ENCODE measurements at regions not wholly inside any gene's neighbourhood (a gene's known extent, or its start where the extent isn't known, plus 50 kb on each side); places are given as distances from the start of the nearest gene placed in this dataset.
"Not testable (repeated sequence)": the region's sequence is repeated elsewhere in the genome, so short reads cannot be mapped to it uniquely, and the experiment has no call there.

DNA sequence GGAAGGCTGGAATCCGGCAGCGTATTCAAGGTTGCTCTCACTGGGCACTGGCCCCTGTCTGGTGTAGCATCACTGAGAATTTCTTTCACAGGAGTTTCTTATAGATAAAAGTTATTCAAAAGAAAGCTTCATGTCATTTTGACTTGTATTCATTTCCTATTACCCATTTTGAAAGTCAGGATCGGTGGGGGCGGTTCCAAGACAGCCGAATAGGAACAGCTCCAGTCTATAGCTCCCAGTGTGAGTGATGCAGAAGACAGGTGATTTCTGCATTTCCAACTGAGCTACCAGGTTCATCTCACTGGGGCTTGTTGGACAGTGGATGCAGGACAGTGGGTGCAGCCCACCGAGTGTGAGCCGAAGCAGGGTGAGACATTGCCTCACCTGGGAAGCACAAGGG is 51.5 kb upstream of the CDC42EP3 start:
- DNase-seq (ENCODE audit: extremely low read depth, low read depth, low spot score): not testable (repeated sequence)

DNA sequence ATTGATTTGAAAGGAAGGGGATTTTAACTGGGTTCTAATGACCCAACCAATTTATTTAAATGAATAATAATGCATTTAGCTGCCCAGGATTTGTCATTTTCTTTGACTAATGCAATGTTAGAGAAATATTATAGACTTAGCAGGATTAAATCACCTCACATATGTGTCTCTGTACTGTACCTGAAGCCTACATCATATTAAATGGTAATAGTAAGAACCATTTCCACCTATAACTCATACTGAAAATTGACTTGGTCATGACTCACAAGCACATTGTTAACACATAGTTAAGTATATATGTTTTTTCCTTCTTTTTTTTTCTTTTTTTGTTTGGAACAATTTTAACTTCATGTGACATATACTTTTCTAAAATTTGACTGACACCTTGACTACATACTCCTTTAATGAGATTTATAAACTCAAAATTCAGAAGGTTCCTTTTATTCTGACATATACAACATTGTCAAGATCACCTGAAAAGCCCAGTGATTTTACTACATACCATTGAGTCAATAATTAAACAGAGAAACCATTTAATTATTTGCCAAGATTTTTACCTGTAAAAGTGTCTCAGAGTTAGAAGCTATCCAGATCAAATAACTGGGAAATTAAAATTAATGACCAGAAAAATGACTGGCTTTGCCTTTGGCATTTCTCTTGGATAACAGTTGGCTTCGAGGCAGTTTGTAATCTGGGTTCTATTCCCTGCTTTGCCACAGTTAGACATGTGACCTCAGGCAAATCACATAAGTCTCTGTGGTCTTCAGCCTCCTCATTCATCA is 58.8 kb upstream of the CDC42EP3 start:
- no peak for DNase-seq (ENCODE audit: extremely low read depth, low read depth, low spot score)

DNA sequence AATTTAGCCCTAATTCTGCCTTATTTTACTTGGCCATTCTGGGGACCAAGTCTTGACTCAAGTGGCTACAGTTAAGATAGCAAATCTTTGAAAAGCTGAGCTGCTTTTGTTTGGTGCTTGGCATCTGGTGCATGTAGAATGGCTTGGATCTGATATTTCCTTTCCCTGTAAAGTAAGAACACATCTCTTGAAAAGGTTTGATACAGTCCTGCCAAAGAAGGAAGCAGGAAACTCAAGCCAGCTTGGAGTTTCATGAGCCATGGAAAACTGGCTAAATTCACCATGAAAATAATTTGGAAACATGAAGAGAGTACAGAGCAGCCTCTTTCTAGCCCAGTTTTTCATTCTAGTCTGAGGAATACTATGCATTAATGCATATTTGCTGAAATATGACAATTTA is 61.0 kb upstream of the CDC42EP3 start:
- not testable (repeated sequence) for DNase-seq (ENCODE audit: extremely low read depth, low read depth, low spot score)

DNA sequence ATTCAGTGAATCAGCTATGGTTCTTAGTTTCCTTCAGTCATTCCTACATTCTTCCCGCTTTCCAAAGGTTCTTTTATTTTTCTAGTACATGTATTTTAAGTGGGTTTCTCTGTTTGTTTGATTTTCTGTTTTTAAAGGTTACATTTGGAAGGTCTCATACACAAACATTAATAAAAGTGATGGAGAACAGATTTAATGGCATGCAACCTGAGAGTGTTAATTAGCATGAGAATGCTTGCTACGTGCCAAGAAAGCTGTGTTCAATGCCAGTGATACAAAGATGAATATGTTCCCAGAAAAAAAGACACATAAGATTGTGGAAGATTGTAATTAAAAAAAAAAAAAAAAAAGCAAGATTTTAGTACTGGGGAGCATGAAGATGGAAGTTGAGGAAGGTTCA is 61.8 kb upstream of the CDC42EP3 start:
- DNase-seq (ENCODE audit: extremely low read depth, low read depth, low spot score): no peak

DNA sequence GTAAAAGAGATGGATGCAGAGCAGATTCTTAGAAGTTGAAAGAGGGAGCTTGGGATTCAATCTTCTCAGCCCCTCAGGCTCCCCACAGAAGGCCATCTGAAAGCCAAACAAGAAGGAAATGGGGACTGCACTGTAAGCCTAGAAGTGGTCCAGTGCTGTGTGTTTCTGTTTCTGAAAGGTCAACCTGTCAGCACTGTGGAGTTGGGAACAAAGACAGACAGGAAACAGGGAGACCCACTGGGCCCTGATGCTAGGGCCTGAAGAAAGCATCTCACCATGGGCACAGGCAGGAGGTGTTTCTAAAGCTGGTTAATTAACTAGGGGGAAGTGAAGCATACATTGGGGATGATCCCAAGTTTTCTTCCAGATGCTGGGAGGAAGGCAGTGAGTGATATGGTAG is 62.5 kb upstream of the CDC42EP3 start:
- not testable (repeated sequence) for DNase-seq (ENCODE audit: extremely low read depth, low read depth, low spot score)

DNA sequence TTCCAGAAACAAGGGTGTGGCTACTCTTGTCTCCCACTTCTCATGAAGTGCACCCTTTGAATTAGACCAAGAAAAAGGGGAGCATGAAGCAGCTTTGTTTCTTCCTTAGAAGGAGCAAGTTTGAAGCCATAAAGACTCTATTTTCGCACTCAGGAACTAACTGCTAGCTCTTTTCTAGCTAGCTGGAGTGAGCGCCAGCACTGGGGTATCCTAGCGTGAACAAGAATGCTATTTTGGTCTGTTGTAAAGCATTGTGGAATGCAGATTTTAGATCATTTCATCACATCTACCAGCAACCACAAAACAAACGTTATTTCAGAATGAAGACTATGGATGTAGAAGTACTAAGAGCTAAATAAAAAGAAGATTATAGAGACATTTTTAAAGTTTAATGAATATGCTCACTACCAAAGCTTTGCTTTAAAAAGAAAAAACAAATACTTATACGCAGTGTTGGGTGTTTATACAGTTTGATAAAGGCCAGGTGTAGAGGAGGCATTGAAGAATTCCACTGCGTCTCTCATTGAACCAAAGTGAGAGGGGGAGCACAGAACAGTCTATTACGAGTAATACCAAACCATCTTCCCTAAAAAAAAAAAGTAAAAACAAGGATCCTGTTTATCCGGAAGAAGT is 63.6 kb upstream of the CDC42EP3 start:
- DNase-seq (ENCODE audit: extremely low read depth, low read depth, low spot score): not testable (repeated sequence)

DNA sequence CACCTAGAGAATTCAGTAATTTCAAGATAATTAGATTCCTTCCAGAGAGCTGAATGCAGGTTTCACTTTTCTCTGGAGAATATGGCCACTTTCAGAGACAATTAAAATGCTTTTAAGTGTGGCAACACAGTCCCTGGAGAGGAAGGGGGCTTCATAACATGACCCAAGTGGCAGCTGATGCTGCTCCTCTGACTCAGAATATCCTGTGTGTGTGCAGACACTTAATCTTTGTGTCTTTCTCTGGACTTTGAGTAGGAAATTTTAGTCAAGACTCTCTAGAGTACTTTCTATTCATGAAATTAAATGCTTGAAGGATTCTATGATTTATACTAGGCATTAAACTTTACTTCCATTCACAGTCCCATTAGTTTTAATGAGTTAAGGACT is 64.1 kb upstream of the CDC42EP3 start:
- not testable (repeated sequence) for DNase-seq (ENCODE audit: extremely low read depth, low read depth, low spot score)

DNA sequence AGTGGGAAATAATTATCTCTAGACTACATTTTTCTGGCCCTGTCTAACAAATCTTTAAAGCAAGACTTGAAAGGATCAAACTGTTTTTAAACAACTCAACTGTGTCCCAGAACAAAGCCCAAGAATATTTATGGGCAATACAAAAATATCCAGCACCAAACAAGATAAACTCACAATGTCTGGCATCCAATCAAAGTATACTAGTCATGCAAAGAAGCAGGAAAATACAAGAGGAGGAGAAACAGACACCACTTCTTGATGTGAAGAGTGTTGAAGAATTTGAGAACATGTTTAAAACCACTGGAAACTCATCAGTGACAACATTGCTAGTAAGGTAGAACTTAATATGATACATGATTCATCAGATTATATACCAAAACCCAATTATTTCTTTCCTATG is 66.1 kb upstream of the CDC42EP3 start:
- no peak for DNase-seq (ENCODE audit: extremely low read depth, low read depth, low spot score)

DNA sequence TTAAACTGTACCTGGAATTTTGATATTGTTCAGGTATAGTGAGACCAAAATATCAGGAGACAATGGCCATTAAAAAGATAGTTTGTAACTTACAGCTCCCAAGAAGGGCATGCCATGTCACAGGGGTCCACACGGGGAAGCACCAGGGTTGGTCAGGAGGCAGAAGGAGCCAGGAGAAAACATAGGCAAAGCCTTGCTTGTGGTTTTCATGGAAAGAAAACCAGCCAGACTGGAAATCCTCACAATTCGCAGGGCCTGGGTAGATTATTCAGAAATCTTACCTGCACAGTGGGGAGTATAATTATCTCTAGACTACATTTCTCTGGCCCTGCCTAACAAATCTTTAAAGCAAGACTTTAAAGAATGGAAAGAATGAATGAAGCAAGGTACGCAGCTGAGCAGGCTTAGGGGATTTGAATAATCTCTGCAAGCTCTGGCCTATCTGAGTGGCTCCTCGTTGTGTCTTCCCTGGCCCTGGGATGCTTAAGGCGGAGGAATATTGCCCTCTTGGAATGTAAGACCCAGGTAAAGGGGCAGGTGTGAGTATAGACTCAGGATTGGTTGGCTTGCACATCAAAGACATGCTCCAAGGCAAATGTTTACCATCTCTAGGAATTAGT is 66.9 kb upstream of the CDC42EP3 start:
- DNase-seq (ENCODE audit: extremely low read depth, low read depth, low spot score): no peak

DNA sequence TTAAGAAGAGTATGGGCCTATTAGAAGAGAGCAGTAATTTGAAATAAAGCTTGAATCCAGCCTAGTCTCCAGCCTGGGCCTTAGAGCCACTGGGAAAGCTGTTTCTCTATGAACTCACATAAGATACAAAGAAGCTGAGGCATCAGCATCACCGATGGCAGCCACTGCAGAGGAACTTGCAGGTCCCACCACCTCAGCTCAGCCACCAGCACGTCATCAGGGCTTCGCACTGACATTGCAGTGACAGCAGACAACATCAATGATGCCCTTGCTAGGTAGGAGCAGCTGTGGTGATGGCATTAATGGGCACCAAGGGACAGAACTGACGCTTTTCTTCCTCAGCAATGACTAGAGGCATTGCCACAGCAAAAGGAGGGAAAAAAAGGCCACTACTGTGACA is 67.7 kb upstream of the CDC42EP3 start:
- DNase-seq (ENCODE audit: extremely low read depth, low read depth, low spot score): no peak

DNA sequence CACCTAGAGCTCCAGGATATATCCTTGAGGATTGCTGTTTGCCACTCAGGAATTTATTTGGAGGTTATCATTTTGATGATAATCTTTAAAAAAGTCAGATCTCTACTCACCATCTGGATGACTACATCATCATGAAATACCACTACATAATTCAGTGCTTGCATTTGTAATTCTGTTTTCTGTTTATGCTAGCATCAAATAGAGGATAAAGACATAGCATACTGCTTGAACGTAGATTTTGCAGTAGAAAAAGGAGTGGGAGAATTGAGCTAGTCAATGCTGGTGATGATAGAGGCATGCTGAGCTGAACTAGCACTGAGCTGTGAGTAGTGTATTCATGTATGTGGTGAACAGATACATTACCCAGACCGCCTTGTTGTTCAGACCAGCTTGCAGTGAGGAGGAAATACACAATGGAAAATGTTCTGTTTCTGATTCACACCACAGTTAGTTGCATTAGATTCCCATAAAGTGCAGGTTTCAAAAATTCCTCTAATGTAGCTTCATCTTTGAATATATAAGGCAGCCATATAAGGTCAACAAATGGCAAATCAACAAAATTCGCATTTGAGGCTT is 68.8 kb upstream of the CDC42EP3 start:
- DNase-seq (ENCODE audit: extremely low read depth, low read depth, low spot score): no peak

DNA sequence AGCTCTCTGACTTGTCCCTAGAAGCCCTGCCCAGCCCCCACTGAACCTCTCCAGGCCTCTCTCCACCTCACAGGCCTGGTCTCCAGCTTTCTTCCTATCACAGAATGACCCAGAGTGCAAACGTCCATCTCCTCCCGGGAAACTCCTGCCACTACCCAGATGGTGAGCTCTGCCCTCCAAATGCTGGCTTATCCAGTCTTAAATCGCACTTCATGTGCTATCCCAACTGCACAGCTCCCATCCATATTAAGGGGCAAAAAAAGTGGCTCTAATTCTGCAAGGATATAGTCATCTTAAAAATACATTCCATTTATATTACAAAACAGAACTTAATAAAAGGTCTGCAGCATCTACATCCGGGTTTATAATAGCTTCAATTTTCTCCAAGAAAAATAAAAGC is 70.8 kb upstream of the CDC42EP3 start:
- no peak for DNase-seq (ENCODE audit: extremely low read depth, low read depth, low spot score)

DNA sequence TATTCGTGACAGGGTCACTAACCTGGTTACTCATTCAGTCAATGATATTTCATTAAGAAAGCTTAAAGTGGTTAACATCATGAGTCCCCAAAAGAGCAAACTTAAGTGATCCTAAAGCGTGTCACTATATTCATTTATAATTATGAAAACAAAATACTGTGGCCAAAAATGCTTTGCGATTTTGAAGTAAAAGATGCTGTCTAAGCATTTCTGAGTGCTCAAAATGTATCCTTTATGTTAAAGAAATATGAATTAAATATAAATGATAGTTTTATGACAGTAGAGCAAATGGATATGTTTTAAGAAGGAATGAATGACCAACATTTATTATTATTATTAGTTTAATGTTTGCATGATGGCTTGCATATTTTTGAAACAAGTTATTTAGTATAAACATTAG is 72.6 kb upstream of the CDC42EP3 start:
- DNase-seq (ENCODE audit: extremely low read depth, low read depth, low spot score): no peak

DNA sequence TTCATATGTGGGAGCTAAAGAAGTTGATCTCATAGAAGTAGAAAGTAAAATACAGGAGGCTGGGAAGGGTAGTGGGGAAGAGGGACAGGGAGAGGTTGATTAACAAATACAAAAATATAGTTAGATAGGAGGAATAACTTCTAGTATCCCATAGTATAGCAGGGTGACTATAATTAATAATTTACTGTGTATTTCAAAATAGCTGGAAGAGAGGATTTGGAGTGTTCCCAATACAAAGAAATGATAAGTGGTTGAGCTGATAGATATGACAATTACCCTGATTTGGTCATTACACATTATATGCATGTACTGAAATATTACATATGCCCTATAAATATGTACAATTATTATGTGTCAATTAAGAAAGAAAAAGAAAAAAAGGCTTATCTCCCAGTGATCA is 73.5 kb upstream of the CDC42EP3 start:
- not testable (repeated sequence) for DNase-seq (ENCODE audit: extremely low read depth, low read depth, low spot score)

DNA sequence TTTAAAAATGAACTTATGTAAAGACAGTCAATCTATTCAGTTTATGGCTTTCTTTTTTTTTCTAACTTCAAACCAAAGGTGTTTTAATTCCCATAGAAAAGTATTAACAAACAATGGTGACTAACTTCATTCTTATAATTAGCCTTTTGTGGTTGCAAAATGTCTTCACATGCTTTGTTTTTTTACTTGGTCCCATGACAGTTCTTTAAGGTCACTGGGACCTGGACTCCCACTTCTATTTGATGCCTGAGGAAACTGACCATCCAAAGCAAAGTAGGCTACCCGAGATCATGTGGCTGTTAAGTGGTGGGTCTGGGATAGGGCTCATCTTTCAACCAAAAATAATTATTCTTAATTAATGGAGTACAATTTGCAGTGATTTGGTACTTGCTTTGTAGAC is 74.6 kb upstream of the CDC42EP3 start:
- DNase-seq (ENCODE audit: extremely low read depth, low read depth, low spot score): not testable (repeated sequence)

DNA sequence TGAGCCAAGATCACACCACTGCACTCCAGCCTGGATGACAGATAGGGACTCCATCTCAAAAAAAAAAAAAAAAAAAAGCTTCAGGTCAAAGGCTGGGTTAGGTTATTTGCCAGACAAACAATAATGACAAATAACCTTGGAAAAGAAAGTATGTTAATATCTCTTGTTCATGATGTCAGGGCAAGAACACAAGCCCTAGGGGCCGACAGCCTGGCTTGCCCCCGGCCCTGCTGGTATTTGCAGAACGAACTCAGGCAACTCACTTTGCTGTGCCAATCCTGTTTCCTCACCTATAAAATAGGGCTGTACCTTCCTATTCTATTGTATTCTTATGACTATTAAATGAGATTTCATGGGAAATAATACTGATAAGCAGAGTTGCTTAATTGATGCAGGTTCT is 75.4 kb upstream of the CDC42EP3 start:
- DNase-seq (ENCODE audit: extremely low read depth, low read depth, low spot score): no peak

DNA sequence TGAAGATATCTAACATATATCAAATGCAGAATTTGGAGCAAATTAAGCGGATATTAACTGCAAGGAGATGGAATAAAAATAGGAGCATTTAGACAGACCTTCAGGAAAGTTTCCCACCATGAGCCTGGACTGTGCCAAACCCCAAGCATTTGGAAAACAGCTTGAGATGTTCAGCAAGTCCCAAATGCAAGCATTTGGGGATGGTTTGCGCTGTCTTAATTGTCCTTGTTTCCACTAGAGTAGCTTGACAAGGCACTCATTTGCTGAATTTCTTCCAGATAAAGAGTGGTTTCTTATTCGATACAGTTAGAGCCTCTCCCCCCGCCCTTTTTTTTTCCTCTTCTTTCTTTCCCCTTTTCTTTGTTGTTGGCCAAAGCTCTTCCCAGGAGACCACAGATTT is 77.1 kb upstream of the CDC42EP3 start:
- no peak for DNase-seq (ENCODE audit: extremely low read depth, low read depth, low spot score)

DNA sequence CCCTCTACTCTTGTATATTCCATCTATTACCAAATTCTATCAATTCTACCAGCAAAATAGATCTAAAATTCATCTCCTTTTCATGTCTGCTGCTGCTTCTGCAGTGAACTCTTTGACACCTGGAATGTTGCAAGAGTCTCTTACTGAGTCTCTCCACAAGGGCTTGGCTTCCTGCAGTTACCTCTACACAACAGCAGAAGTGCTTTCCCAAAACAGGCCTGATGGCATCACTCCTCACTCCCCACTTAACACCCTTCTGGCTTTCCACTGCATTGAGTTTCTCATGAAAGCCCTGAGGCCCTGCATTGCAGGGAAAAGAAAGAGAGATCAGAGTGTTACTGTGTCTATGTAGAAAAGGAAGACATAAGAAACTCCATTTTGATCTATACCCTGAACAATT is 78.8 kb upstream of the CDC42EP3 start:
- not testable (repeated sequence) for DNase-seq (ENCODE audit: extremely low read depth, low read depth, low spot score)

DNA sequence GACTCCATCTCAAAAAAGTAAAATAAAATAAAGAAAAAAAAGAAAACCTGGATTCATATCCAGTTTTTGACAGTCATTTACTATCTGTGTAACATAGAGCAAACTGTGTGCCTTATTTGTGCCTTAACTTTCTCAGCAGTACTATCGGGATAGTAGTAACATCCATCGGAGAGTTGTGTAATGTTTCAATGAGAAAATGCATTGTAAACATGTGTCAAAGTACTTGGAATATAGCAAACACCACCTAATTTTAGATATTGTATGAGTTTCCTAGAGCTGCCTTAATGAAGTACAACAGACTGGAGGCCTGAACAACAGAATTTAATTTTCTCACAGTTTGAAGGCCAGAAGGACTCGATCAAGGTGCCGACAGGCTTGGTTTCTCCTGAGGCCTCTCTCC is 81.3 kb upstream of the CDC42EP3 start:
- DNase-seq (ENCODE audit: extremely low read depth, low read depth, low spot score): no peak

DNA sequence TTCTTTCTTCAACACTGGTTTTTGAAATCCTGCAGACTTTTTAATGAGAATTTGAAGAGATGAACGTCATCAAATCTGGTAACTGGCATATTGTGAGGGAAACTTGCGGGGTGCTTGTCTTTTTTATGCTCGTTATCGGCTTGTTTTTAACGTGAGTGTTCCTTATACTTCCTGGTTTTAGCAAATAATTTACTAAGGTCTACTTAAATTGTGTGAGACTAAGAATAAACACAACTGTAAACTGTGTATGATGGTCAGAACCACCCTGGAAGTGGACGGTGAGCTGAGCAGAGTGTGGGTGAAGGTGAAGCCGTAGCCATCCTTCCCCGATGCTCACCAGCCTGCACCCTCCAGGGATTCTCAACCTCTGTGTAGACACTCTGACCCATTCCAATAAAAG is 82.3 kb upstream of the CDC42EP3 start:
- no peak for DNase-seq (ENCODE audit: extremely low read depth, low read depth, low spot score)

DNA sequence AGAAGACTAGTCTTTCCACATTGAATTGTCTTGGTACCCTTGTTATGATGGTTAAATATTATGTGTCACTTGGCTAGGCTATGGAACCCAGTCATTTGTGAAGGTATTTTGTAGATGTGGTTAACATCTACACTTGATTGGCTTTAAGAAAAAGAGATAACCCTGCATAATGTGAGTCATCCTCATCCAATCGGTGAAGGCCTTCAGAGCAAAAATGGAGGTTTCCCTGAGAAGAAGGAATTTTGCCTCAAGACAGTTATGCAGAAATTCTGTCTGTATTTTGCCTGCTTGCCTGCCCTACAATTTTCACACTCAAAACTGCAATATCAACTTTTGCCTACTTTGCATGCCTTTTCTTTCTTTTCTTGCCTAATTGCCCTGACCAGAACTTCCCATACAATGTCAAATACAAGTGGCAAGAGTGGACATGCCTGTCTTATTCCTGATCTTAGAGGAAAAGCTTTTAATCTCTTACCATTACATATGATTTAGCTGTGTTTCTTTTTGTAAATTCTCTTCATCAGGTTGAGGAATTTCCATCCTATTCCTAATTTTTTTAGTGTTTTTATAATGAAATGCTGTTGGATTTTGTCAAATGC is 84.6 kb upstream of the CDC42EP3 start:
- not testable (repeated sequence) for DNase-seq (ENCODE audit: extremely low read depth, low read depth, low spot score)
